HepG2 (cell line): ENCODE measurements at regions not wholly inside any gene's neighbourhood (a gene's known extent, or its start where the extent isn't known, plus 50 kb on each side); places are given as distances from the start of the nearest gene placed in this dataset.
"Not testable (repeated sequence)": the region's sequence is repeated elsewhere in the genome, so short reads cannot be mapped to it uniquely, and the experiment has no call there.

Experiments
- EED ChIP-seq: sonication (generic); formaldehyde crosslinking; IDR thresholded peaks from 2 replicates; pipeline ENCODE4 v1.5.0; 2020; ENCODE audit warnings: mild to moderate bottlenecking, missing genetic modification reagents
- ERF ChIP-seq: IDR thresholded peaks from 2 replicates; pipeline ENCODE4 v1.6.1; 2018; ENCODE audit warnings: missing biosample characterization, missing genetic modification reagents
- SETDB1 ChIP-seq: sonication (generic); formaldehyde crosslinking; IDR thresholded peaks from 2 replicates; pipeline ENCODE4 v1.5.1; 2020; ENCODE audit warnings: missing genetic modification reagents, mild to moderate bottlenecking, borderline replicate concordance
- SIX1 ChIP-seq: sonication (generic); formaldehyde crosslinking; IDR thresholded peaks from 2 replicates; pipeline ENCODE4 v1.4.0; 2020; ENCODE audit warnings: missing genetic modification reagents, borderline replicate concordance
- STAT5B ChIP-seq: sonication (generic); formaldehyde crosslinking; IDR thresholded peaks from 2 replicates; pipeline ENCODE4 v1.4.0; 2020; ENCODE audit warnings: missing genetic modification reagents
- ZNF337 ChIP-seq: sonication (generic); formaldehyde crosslinking; IDR thresholded peaks from 2 replicates; pipeline ENCODE4 v1.5.1; 2020; ENCODE audit warnings: missing genetic modification reagents, low read depth, mild to moderate bottlenecking, borderline replicate concordance
- ZNF496 ChIP-seq: sonication (generic); formaldehyde crosslinking; IDR thresholded peaks from 2 replicates; pipeline ENCODE4 v1.8.1; 2023; ENCODE audit warnings: mild to moderate bottlenecking, moderate library complexity, missing genetic modification reagents; ENCODE audit not compliant: insufficient replicate concordance
- TF ChIP-seq, protein P1 (sequence below): sonication (generic); formaldehyde crosslinking; IDR thresholded peaks from 2 replicates; pipeline ENCODE4 v1.4.0; 2020; ENCODE audit warnings: missing genetic modification reagents
- TF ChIP-seq, protein P2 (sequence below): sonication (generic); formaldehyde crosslinking; IDR thresholded peaks from 2 replicates; pipeline ENCODE4 v1.5.0; 2020; ENCODE audit warnings: mild to moderate bottlenecking, missing genetic modification reagents, moderate library complexity

DNA sequence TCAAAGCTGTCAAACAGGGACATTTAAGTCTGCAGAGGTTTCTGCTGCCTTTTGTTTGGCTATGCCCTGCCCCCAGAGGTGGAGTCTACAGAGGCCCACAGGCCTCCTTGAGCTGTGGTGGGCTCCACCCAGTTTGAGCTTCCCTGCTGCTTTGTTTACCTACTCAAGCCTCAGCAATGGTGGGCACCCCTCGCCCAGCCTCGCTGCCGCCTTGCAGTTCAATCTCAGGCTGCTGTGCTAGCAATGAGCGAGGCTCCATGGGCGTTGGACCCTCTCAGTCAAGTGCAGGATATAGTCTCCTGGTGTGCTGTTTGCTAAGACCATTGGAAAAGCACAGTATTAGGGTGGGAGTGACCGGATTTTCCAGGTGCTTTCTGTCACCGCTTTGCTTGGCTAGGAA, 477.6 kb upstream of the IL12A start:
- TF ChIP-seq, protein P1, sequence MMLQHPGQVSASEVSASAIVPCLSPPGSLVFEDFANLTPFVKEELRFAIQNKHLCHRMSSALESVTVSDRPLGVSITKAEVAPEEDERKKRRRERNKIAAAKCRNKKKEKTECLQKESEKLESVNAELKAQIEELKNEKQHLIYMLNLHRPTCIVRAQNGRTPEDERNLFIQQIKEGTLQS (CRISPR knock-in tag): not testable (repeated sequence)
- not testable (repeated sequence) for TF ChIP-seq STAT5B, ERF, SIX1, EED, SETDB1, ZNF496, ZNF337 (CRISPR knock-in tag)
- TF ChIP-seq, protein P2, sequence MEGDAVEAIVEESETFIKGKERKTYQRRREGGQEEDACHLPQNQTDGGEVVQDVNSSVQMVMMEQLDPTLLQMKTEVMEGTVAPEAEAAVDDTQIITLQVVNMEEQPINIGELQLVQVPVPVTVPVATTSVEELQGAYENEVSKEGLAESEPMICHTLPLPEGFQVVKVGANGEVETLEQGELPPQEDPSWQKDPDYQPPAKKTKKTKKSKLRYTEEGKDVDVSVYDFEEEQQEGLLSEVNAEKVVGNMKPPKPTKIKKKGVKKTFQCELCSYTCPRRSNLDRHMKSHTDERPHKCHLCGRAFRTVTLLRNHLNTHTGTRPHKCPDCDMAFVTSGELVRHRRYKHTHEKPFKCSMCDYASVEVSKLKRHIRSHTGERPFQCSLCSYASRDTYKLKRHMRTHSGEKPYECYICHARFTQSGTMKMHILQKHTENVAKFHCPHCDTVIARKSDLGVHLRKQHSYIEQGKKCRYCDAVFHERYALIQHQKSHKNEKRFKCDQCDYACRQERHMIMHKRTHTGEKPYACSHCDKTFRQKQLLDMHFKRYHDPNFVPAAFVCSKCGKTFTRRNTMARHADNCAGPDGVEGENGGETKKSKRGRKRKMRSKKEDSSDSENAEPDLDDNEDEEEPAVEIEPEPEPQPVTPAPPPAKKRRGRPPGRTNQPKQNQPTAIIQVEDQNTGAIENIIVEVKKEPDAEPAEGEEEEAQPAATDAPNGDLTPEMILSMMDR (CRISPR knock-in tag): not testable (repeated sequence)
